ENCODE measurements at regions not wholly inside any gene's neighbourhood (a gene's known extent, or its start where the extent isn't known, plus 50 kb on each side); places are given as distances from the start of the nearest gene placed in this dataset.

DNA sequence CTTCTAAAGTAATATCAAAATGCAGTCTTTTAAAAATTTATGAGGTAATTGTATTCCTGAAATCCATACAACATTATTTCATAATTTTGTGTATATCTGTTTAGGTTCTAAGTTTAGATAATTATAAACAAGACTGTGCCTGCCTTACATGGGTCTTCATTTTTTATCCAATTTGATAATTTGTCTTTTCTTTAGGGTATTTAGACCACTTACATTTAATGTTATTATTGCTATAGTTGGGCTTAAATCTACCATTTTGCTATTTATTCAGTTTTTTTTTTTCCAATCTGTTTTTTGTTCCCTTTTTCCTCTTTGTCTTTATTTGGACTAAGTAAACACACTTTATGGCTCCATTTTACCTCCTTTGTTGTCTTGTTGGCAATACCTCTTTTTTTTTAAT is 312.5 kb upstream of the MEX3C start:
- H3K4me3 ChIP-seq (ENCODE audit: low read length) = no peak overlapping the region
- no peaks in the 10 kb centered on the region for H3K4me1 ChIP-seq (ENCODE audit: insufficient read depth, low read length)
- no peak overlapping the region for H3K4me3 Mint-ChIP-seq
- H3K27me3 ChIP-seq (ENCODE audit: insufficient read depth, low read length, poor library complexity, severe bottlenecking) = no peaks in the 10 kb centered on the region
- no peaks in the 10 kb centered on the region for H3K36me3 Mint-ChIP-seq
- H3K27me3 Mint-ChIP-seq = peaks cover 0 to 2% of the 10 kb centered on the region in 2 donors
- H3K36me3 ChIP-seq (ENCODE audit: insufficient read depth, low read length) = no peaks in the 10 kb centered on the region
- no peaks in the 10 kb centered on the region for H3K9me3 ChIP-seq (ENCODE audit: low read length)
- H3K27ac Mint-ChIP-seq = no peak overlapping the region
- no peaks in the 10 kb centered on the region for H3K4me1 Mint-ChIP-seq
- POLR2A ChIA-PET = no interaction called here
- no peak overlapping the region for H3K27ac ChIP-seq (ENCODE audit: low read depth, low read length)
- CTCF ChIA-PET = no interaction called here
- no peak for DNase-seq
- peaks cover 8 to 18% (median 14%) of the 10 kb centered on the region in 5 donors for H3K9me3 Mint-ChIP-seq

- H3K27me3 Mint-ChIP-seq = peaks cover 0 to 2% of the 10 kb centered on the region in 2 donors
- Histone ChIP-seq H3K4me3 (ENCODE audit: low read length) (no peak overlapping the region), H3K27ac (ENCODE audit: low read depth, low read length) (no peak overlapping the region), H3K27me3 (ENCODE audit: insufficient read depth, low read length, poor library complexity, severe bottlenecking) (no peaks in the 10 kb centered on the region), H3K36me3 (ENCODE audit: insufficient read depth, low read length) (no peaks in the 10 kb centered on the region), H3K4me1 (ENCODE audit: insufficient read depth, low read length) (no peaks in the 10 kb centered on the region), H3K9me3 (ENCODE audit: low read length) (no peaks in the 10 kb centered on the region)
- no peak overlapping the region for H3K4me3 Mint-ChIP-seq
- no peak for DNase-seq
- ChIA-PET POLR2A (no interaction called here), CTCF (no interaction called here)
- H3K27ac Mint-ChIP-seq = no peak overlapping the region
- peaks cover 4 to 13% (median 7%) of the 10 kb centered on the region in 5 donors for H3K9me3 Mint-ChIP-seq
- no peaks in the 10 kb centered on the region for H3K36me3 Mint-ChIP-seq
- no peaks in the 10 kb centered on the region for H3K4me1 Mint-ChIP-seq
Measured at GRCh38 chr18:51513517-51513916, 316.0 kb upstream of the MEX3C start.

DNA sequence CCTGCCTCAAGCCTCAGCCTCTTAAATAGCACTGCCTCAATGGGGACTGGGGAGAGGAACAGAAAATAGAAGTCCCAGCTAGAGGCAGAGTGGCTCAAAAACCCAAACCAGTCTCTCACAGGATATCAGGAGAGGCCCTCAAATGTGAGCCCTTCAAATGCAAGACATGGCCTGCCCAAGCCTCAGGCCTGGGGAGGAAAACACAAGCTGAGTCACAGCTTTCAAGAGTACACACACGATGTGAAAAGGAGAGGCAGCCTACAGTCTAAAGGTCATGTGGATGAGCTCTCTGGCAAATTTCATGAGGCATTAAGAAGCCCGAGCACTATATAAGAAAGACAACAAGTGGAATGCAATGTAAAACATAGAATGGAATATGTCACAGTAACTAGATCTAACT is 316.6 kb upstream of the MEX3C start:
- DNase-seq = no peak
- no peaks in the 10 kb centered on the region for H3K27me3 ChIP-seq (ENCODE audit: insufficient read depth, low read length, poor library complexity, severe bottlenecking)
- H3K27ac ChIP-seq (ENCODE audit: low read depth, low read length) = no peak overlapping the region
- no peaks in the 10 kb centered on the region for H3K9me3 ChIP-seq (ENCODE audit: low read length)
- Mint-ChIP-seq H3K9me3 (peaks cover under 1 to 10% (median 3%) of the 10 kb centered on the region in 5 donors), H3K27ac (no peak overlapping the region), H3K4me1 (no peaks in the 10 kb centered on the region), H3K36me3 (no peaks in the 10 kb centered on the region), H3K27me3 (peaks cover 0 to 2% of the 10 kb centered on the region in 2 donors), H3K4me3 (no peak overlapping the region)
- ChIA-PET CTCF (no interaction called here), POLR2A (no interaction called here)
- H3K4me1 ChIP-seq (ENCODE audit: insufficient read depth, low read length) = no peaks in the 10 kb centered on the region
- no peak overlapping the region for H3K4me3 ChIP-seq (ENCODE audit: low read length)
- no peaks in the 10 kb centered on the region for H3K36me3 ChIP-seq (ENCODE audit: insufficient read depth, low read length)

GRCh38 chr18:51516478-51517038 is 319.1 kb upstream of the MEX3C start:
- ChIA-PET CTCF (no interaction called here), POLR2A (no interaction called here)
- no peaks in the 10 kb centered on the region for H3K27me3 ChIP-seq (ENCODE audit: insufficient read depth, low read length, poor library complexity, severe bottlenecking)
- DNase-seq = no peak
- Mint-ChIP-seq H3K27me3 (peaks cover 0 to 2% of the 10 kb centered on the region in 2 donors), H3K4me1 (no peaks in the 10 kb centered on the region), H3K27ac (no peak overlapping the region), H3K4me3 (no peak overlapping the region), H3K9me3 (peaks cover 0 to 2% (median 0%) of the 10 kb centered on the region in 5 donors), H3K36me3 (no peaks in the 10 kb centered on the region)
- no peak overlapping the region for H3K27ac ChIP-seq (ENCODE audit: low read depth, low read length)
- no peaks in the 10 kb centered on the region for H3K4me1 ChIP-seq (ENCODE audit: insufficient read depth, low read length)
- no peaks in the 10 kb centered on the region for H3K36me3 ChIP-seq (ENCODE audit: insufficient read depth, low read length)
- H3K9me3 ChIP-seq (ENCODE audit: low read length) = no peaks in the 10 kb centered on the region
- H3K4me3 ChIP-seq (ENCODE audit: low read length) = no peak overlapping the region

- POLR2A ChIA-PET = no interaction called here
- peaks cover 0 to 1% of the 10 kb centered on the region in 2 donors for H3K27me3 Mint-ChIP-seq
- H3K36me3 ChIP-seq (ENCODE audit: insufficient read depth, low read length) = no peaks in the 10 kb centered on the region
Measured at GRCh38 chr18:51519571-51519970, 322.1 kb upstream of the MEX3C start.

GRCh38 chr18:51520676-51521180 is 323.2 kb upstream of the MEX3C start:
- Mint-ChIP-seq H3K4me3 (no peak overlapping the region), H3K36me3 (no peaks in the 10 kb centered on the region), H3K4me1 (no peaks in the 10 kb centered on the region), H3K27me3 (no peaks in the 10 kb centered on the region), H3K9me3 (peaks cover 0 to 2% (median 0%) of the 10 kb centered on the region in 5 donors), H3K27ac (no peak overlapping the region)
- Histone ChIP-seq H3K9me3 (ENCODE audit: low read length) (no peaks in the 10 kb centered on the region), H3K4me1 (ENCODE audit: insufficient read depth, low read length) (no peaks in the 10 kb centered on the region), H3K27me3 (ENCODE audit: insufficient read depth, low read length, poor library complexity, severe bottlenecking) (no peaks in the 10 kb centered on the region), H3K27ac (ENCODE audit: low read depth, low read length) (no peak overlapping the region), H3K36me3 (ENCODE audit: insufficient read depth, low read length) (no peaks in the 10 kb centered on the region), H3K4me3 (ENCODE audit: low read length) (no peak overlapping the region)
- no peak for DNase-seq
- ChIA-PET CTCF (no interaction called here), POLR2A (no interaction called here)

More at GRCh38 chr18:51519571-51519970, 322.1 kb upstream of the MEX3C start:
- Mint-ChIP-seq H3K9me3 (peaks cover 0 to 2% (median 0%) of the 10 kb centered on the region in 5 donors), H3K4me3 (no peak overlapping the region), H3K36me3 (no peaks in the 10 kb centered on the region), H3K4me1 (no peaks in the 10 kb centered on the region), H3K27ac (no peak overlapping the region)
- H3K27ac ChIP-seq (ENCODE audit: low read depth, low read length) = no peak overlapping the region
- H3K4me1 ChIP-seq (ENCODE audit: insufficient read depth, low read length) = no peaks in the 10 kb centered on the region
- H3K9me3 ChIP-seq (ENCODE audit: low read length) = no peaks in the 10 kb centered on the region
- no peaks in the 10 kb centered on the region for H3K27me3 ChIP-seq (ENCODE audit: insufficient read depth, low read length, poor library complexity, severe bottlenecking)
- H3K4me3 ChIP-seq (ENCODE audit: low read length) = no peak overlapping the region
- CTCF ChIA-PET = no interaction called here
- no peak for DNase-seq

DNA sequence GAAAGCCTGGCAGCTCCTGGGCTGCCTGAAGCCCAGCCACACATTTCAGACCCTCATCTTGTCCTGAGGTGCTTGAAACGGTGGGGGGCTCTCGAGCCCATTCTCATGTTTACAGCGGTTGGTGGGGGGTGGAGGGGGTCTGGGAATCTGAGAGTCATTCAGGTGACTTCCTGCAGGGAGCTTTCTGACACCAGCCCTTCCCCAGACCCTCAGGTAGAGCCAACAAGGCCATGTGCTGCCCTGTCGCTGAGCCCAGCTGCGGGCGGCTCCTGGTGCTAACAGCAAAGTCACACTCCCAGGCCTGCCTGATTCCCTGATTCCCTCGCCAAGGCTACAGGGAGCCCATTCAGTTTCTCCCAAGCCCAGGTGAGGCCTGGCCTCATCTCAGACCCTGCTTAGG is 324.9 kb upstream of the MEX3C start:
- Mint-ChIP-seq H3K27me3 (no peaks in the 10 kb centered on the region), H3K4me3 (no peak overlapping the region), H3K4me1 (no peaks in the 10 kb centered on the region), H3K27ac (no peak overlapping the region), H3K9me3 (peaks cover 0 to 2% (median 0%) of the 10 kb centered on the region in 5 donors), H3K36me3 (no peaks in the 10 kb centered on the region)
- no peak overlapping the region for H3K27ac ChIP-seq (ENCODE audit: low read depth, low read length)
- ChIA-PET CTCF (no interaction called here), POLR2A (no interaction called here)
- no peak for DNase-seq
- H3K27me3 ChIP-seq (ENCODE audit: insufficient read depth, low read length, poor library complexity, severe bottlenecking) = no peaks in the 10 kb centered on the region
- no peaks in the 10 kb centered on the region for H3K4me1 ChIP-seq (ENCODE audit: insufficient read depth, low read length)
- H3K9me3 ChIP-seq (ENCODE audit: low read length) = no peaks in the 10 kb centered on the region
- no peaks in the 10 kb centered on the region for H3K36me3 ChIP-seq (ENCODE audit: insufficient read depth, low read length)
- no peak overlapping the region for H3K4me3 ChIP-seq (ENCODE audit: low read length)

- Mint-ChIP-seq H3K36me3 (no peaks in the 10 kb centered on the region), H3K4me3 (no peak overlapping the region), H3K4me1 (no peaks in the 10 kb centered on the region), H3K27ac (no peak overlapping the region), H3K27me3 (no peaks in the 10 kb centered on the region), H3K9me3 (peaks cover 0 to 2% (median 0%) of the 10 kb centered on the region in 5 donors)
- Histone ChIP-seq H3K36me3 (ENCODE audit: insufficient read depth, low read length) (no peaks in the 10 kb centered on the region), H3K27me3 (ENCODE audit: insufficient read depth, low read length, poor library complexity, severe bottlenecking) (no peaks in the 10 kb centered on the region), H3K27ac (ENCODE audit: low read depth, low read length) (no peak overlapping the region), H3K4me3 (ENCODE audit: low read length) (no peak overlapping the region), H3K9me3 (ENCODE audit: low read length) (no peaks in the 10 kb centered on the region), H3K4me1 (ENCODE audit: insufficient read depth, low read length) (no peaks in the 10 kb centered on the region)
- DNase-seq = no peak
- ChIA-PET CTCF (no interaction called here), POLR2A (no interaction called here)
Measured at GRCh38 chr18:51522821-51523220, 325.3 kb upstream of the MEX3C start.

- no peaks in the 10 kb centered on the region for H3K36me3 ChIP-seq (ENCODE audit: insufficient read depth, low read length)
- no peak overlapping the region for H3K27ac ChIP-seq (ENCODE audit: low read depth, low read length)
- no peak overlapping the region for H3K27ac Mint-ChIP-seq
- POLR2A ChIA-PET = no interaction called here
- H3K27me3 Mint-ChIP-seq = no peaks in the 10 kb centered on the region
- peaks cover 0 to 2% (median 0%) of the 10 kb centered on the region in 5 donors for H3K9me3 Mint-ChIP-seq
- no peaks in the 10 kb centered on the region for H3K4me1 Mint-ChIP-seq
- CTCF ChIA-PET = no interaction called here
- H3K4me3 ChIP-seq (ENCODE audit: low read length) = no peak overlapping the region
- no peaks in the 10 kb centered on the region for H3K27me3 ChIP-seq (ENCODE audit: insufficient read depth, low read length, poor library complexity, severe bottlenecking)
- DNase-seq = no peak
- H3K4me1 ChIP-seq (ENCODE audit: insufficient read depth, low read length) = no peaks in the 10 kb centered on the region
- H3K36me3 Mint-ChIP-seq = no peaks in the 10 kb centered on the region
- no peak overlapping the region for H3K4me3 Mint-ChIP-seq
- H3K9me3 ChIP-seq (ENCODE audit: low read length) = no peaks in the 10 kb centered on the region
Measured at GRCh38 chr18:51523671-51524070, 326.2 kb upstream of the MEX3C start.
